ENCODE measurements at regions not wholly inside any gene's neighbourhood (a gene's known extent, or its start where the extent isn't known, plus 50 kb on each side); places are given as distances from the start of the nearest gene placed in this dataset.

GRCh38 chr17:55622547-55622946 is 100.1 kb downstream of the TMEM100 start:
- TF ChIP-seq POLR2AphosphoS5 (IDR thresholded peaks at IDR 0.05; ENCODE audit: low read depth, low read length) = no peak
- TF ChIP-seq, protein P1, sequence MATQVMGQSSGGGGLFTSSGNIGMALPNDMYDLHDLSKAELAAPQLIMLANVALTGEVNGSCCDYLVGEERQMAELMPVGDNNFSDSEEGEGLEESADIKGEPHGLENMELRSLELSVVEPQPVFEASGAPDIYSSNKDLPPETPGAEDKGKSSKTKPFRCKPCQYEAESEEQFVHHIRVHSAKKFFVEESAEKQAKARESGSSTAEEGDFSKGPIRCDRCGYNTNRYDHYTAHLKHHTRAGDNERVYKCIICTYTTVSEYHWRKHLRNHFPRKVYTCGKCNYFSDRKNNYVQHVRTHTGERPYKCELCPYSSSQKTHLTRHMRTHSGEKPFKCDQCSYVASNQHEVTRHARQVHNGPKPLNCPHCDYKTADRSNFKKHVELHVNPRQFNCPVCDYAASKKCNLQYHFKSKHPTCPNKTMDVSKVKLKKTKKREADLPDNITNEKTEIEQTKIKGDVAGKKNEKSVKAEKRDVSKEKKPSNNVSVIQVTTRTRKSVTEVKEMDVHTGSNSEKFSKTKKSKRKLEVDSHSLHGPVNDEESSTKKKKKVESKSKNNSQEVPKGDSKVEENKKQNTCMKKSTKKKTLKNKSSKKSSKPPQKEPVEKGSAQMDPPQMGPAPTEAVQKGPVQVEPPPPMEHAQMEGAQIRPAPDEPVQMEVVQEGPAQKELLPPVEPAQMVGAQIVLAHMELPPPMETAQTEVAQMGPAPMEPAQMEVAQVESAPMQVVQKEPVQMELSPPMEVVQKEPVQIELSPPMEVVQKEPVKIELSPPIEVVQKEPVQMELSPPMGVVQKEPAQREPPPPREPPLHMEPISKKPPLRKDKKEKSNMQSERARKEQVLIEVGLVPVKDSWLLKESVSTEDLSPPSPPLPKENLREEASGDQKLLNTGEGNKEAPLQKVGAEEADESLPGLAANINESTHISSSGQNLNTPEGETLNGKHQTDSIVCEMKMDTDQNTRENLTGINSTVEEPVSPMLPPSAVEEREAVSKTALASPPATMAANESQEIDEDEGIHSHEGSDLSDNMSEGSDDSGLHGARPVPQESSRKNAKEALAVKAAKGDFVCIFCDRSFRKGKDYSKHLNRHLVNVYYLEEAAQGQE (IDR thresholded peaks at IDR 0.05; ENCODE audit: insufficient read depth in 1 of 2, low read depth in 2 of 2, low read length in 2 of 2) = no peak
- TF ChIP-seq SIN3A (IDR thresholded peaks at IDR 0.05; ENCODE audit: borderline replicate concordance, insufficient read depth, low read length) = no peak
- TF ChIP-seq TAF1 (IDR thresholded peaks at IDR 0.05; ENCODE audit: borderline replicate concordance, insufficient read depth, low read length) = no peak
